ENCODE measurements at regions not wholly inside any gene's neighbourhood (a gene's known extent, or its start where the extent isn't known, plus 50 kb on each side); places are given as distances from the start of the nearest gene placed in this dataset.

DNA sequence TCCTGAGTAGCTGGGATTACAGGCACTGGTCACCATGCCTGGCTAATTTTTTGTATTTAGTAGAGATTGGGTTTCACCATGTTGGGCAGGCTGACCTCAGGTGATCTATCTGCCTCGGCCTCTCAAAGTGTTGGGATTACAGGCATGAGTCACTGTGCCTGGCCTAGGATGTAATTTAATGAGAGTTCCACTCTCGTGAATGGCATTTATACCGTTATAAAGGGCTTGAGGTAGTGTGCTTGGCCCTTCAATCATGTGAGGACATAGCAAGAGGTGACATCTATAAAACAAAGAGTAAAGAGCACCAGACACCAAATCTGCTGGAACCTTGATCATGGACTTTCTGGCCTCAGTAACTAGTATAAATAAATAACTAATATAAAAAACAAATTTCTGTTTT lies 93.5 kb upstream of the PPP1R9A start:
- TF ChIP-seq EZH2phosphoT487 (IDR thresholded peaks at IDR 0.05; ENCODE audit: low read depth, severe bottlenecking, unreplicated experiment) (no peak), EZH2 (IDR thresholded peaks at IDR 0.05; ENCODE audit: borderline replicate concordance) (no peak)
- TF ChIP-seq, protein P1, sequence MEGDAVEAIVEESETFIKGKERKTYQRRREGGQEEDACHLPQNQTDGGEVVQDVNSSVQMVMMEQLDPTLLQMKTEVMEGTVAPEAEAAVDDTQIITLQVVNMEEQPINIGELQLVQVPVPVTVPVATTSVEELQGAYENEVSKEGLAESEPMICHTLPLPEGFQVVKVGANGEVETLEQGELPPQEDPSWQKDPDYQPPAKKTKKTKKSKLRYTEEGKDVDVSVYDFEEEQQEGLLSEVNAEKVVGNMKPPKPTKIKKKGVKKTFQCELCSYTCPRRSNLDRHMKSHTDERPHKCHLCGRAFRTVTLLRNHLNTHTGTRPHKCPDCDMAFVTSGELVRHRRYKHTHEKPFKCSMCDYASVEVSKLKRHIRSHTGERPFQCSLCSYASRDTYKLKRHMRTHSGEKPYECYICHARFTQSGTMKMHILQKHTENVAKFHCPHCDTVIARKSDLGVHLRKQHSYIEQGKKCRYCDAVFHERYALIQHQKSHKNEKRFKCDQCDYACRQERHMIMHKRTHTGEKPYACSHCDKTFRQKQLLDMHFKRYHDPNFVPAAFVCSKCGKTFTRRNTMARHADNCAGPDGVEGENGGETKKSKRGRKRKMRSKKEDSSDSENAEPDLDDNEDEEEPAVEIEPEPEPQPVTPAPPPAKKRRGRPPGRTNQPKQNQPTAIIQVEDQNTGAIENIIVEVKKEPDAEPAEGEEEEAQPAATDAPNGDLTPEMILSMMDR (IDR thresholded peaks at IDR 0.05; ENCODE audit: poor library complexity), result no peak
- H3K27me3 ChIP-seq, result no peaks in the 10 kb centered on the region
- H3K9me3 ChIP-seq (ENCODE audit: low read depth), result peaks cover 2% of the 10 kb centered on the region
- no peak overlapping the region for H3K27ac ChIP-seq
- no peaks in the 10 kb centered on the region for H3K4me1 ChIP-seq (ENCODE audit: insufficient read depth)
- 66% methylated on average over 3 of the region's 3 CpGs for WGBS (ENCODE audit: low lambda C conversion rate, missing lambda C conversion rate)
- H3K36me3 ChIP-seq (replicated peaks; ENCODE audit: insufficient read depth, low read depth), result no peaks in the 10 kb centered on the region
- H2AFZ ChIP-seq, result no peak overlapping the region
- no peak overlapping the region for H3K4me3 ChIP-seq
- no peaks in the 10 kb centered on the region for H3K79me2 ChIP-seq
- H4K20me1 ChIP-seq (ENCODE audit: insufficient read depth, poor library complexity, severe bottlenecking), result no peaks in the 10 kb centered on the region
- no peak for DNase-seq (ENCODE audit: low spot score)
- H3K4me2 ChIP-seq, result no peak overlapping the region
- H3K9me2 ChIP-seq (replicated peaks; ENCODE audit: insufficient read depth), result no peaks in the 10 kb centered on the region

DNA sequence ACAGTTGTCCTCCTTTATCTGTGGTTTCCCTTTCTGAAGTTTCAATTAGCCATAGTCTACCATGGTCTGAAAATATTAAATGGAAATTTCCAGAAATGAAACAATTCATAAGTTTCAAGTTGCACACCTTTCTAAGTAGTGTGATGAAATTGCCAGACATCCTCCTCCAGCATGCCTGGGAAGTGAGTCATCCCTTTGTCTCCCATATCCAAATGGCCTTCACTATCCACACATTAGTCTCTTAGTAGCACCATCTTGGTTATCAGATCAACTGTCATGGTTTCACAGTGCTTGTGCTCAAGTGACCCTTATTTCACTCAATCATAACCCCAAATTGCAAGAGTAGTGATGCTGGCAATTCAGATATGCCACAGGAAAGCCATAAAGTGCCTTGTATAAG lies 83.4 kb upstream of the PPP1R9A start:
- Histone ChIP-seq H3K4me2 (no peak overlapping the region), H4K20me1 (ENCODE audit: insufficient read depth, poor library complexity, severe bottlenecking) (no peaks in the 10 kb centered on the region), H3K9me3 (ENCODE audit: low read depth) (peaks cover 3% of the 10 kb centered on the region), H3K27ac (no peak overlapping the region), H3K4me3 (no peak overlapping the region), H2AFZ (no peak overlapping the region), H3K27me3 (no peaks in the 10 kb centered on the region), H3K4me1 (ENCODE audit: insufficient read depth) (no peaks in the 10 kb centered on the region), H3K36me3 (replicated peaks; ENCODE audit: insufficient read depth, low read depth) (no peaks in the 10 kb centered on the region), H3K79me2 (no peaks in the 10 kb centered on the region), H3K9me2 (replicated peaks; ENCODE audit: insufficient read depth) (no peaks in the 10 kb centered on the region)
- peak; percentile 26 for DNase-seq (ENCODE audit: low spot score)
- no peak for TF ChIP-seq EZH2 (IDR thresholded peaks at IDR 0.05; ENCODE audit: borderline replicate concordance)
- TF ChIP-seq EZH2phosphoT487 (IDR thresholded peaks at IDR 0.05; ENCODE audit: low read depth, severe bottlenecking, unreplicated experiment), result no peak
- TF ChIP-seq, protein P1 (IDR thresholded peaks at IDR 0.05; ENCODE audit: poor library complexity), result no peak

DNA sequence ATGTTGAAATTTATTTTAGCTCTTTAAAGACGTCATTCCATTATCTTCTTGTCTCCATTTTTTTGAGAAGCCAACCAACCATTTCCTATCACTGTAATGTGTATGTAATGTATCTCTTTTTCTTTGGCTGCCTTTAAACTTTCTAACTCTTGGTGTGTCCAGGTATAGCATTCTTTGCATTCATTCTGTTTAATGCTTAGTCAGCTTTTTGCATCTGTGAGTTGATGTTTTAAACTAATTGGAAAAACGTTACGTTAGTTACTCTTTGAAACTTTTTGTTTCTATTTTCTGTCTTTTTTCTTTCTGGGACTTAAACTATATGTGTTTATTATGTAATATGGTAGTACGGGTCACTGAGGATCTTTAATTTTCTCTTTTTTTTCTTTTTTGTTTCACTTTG lies 77.4 kb upstream of the PPP1R9A start:
- Histone ChIP-seq H3K4me3 (no peak overlapping the region), H3K4me2 (no peak overlapping the region), H3K4me1 (ENCODE audit: insufficient read depth) (no peaks in the 10 kb centered on the region), H3K27ac (no peak overlapping the region), H3K9me3 (ENCODE audit: low read depth) (no peaks in the 10 kb centered on the region), H3K27me3 (no peaks in the 10 kb centered on the region), H3K36me3 (replicated peaks; ENCODE audit: insufficient read depth, low read depth) (no peaks in the 10 kb centered on the region), H3K9me2 (replicated peaks; ENCODE audit: insufficient read depth) (no peaks in the 10 kb centered on the region), H4K20me1 (ENCODE audit: insufficient read depth, poor library complexity, severe bottlenecking) (no peaks in the 10 kb centered on the region), H3K79me2 (no peaks in the 10 kb centered on the region), H2AFZ (no peak overlapping the region)
- no peak for DNase-seq (ENCODE audit: low spot score)
- 94% methylated on average over 4 of the region's 4 CpGs for WGBS (ENCODE audit: low lambda C conversion rate, missing lambda C conversion rate)
- no peak for TF ChIP-seq EZH2phosphoT487 (IDR thresholded peaks at IDR 0.05; ENCODE audit: low read depth, severe bottlenecking, unreplicated experiment)
- TF ChIP-seq, protein P1 (IDR thresholded peaks at IDR 0.05; ENCODE audit: poor library complexity), result no peak
- no peak for TF ChIP-seq EZH2 (IDR thresholded peaks at IDR 0.05; ENCODE audit: borderline replicate concordance)

DNA sequence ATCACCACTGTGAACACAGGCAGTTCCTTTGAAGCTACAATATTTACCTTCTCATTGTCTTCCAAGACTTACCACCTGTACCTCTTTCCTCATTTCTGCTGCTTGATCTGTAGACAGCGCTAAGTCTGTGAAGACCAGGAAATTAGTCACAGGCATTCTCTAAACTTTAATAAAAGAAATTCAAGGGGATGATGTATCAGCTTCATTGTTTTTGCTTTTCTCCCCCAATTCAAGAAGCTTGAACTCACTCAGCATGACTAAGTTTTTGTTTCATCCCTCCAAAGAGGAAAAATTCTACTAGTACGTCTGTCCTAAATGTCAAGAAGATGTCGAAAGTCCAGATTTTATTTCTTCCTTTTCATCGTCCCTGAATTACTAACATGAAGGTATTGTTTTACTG lies 75.3 kb upstream of the PPP1R9A start:
- no peak for DNase-seq (ENCODE audit: low spot score)
- WGBS (ENCODE audit: low lambda C conversion rate, missing lambda C conversion rate), result 86% methylated on average over 4 of the region's 4 CpGs
- no peaks in the 10 kb centered on the region for H3K36me3 ChIP-seq (replicated peaks; ENCODE audit: insufficient read depth, low read depth)

More for the DNA sequence above, 75.3 kb upstream of the PPP1R9A start:
- Histone ChIP-seq H3K9me3 (ENCODE audit: low read depth) (no peaks in the 10 kb centered on the region), H3K79me2 (no peaks in the 10 kb centered on the region), H3K4me2 (no peak overlapping the region), H2AFZ (no peak overlapping the region), H3K4me1 (ENCODE audit: insufficient read depth) (no peaks in the 10 kb centered on the region), H3K27me3 (no peaks in the 10 kb centered on the region), H3K9me2 (replicated peaks; ENCODE audit: insufficient read depth) (no peaks in the 10 kb centered on the region), H3K27ac (no peak overlapping the region), H3K4me3 (no peak overlapping the region), H4K20me1 (ENCODE audit: insufficient read depth, poor library complexity, severe bottlenecking) (no peaks in the 10 kb centered on the region)
- TF ChIP-seq, protein P1 (IDR thresholded peaks at IDR 0.05; ENCODE audit: poor library complexity), result no peak
- TF ChIP-seq EZH2phosphoT487 (IDR thresholded peaks at IDR 0.05; ENCODE audit: low read depth, severe bottlenecking, unreplicated experiment) (no peak), EZH2 (IDR thresholded peaks at IDR 0.05; ENCODE audit: borderline replicate concordance) (no peak)
